ENCODE measurements at regions not wholly inside any gene's neighbourhood (a gene's known extent, or its start where the extent isn't known, plus 50 kb on each side); places are given as distances from the start of the nearest gene placed in this dataset.

DNA sequence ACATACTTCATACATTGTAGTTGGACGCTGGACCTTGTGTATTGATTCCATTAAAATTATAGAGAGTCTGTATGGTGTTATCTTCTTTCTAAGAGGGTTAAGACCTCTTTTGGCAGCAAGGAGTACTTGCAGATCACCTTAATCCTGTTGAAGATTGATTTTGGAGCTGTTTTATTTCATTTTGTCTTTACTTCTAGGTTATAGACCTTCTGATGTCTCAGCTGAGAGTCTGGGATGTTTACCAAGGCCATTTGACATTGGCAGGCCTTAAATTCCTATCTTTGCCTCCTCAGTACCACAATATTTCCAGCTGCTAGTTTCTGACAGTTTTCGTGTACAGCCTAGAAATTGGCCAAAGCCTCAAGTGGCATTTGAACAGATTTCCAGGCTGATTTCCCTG, 338.0 kb downstream of the LMO4 start:
- no peak for TF ChIP-seq FOXA2 (IDR thresholded peaks at IDR 0.05)
- no peak for TF ChIP-seq REST (IDR thresholded peaks at IDR 0.05)
- no peak for TF ChIP-seq YY1 (IDR thresholded peaks at IDR 0.05)
- no peak for TF ChIP-seq RXRA (IDR thresholded peaks at IDR 0.05)
- no peaks in the 10 kb centered on the region for H3K27me3 ChIP-seq (ENCODE audit: control insufficient read depth in 4 of 4, insufficient read depth in 4 of 4, low read length in 3 of 4)
- H3K4me3 ChIP-seq (ENCODE audit: low read depth in 1 of 3, low read length in 3 of 3): no peak overlapping the region
- DNase-seq (ENCODE audit: low spot score): no peak
- no peaks in the 10 kb centered on the region for H3K4me1 ChIP-seq (ENCODE audit: control insufficient read depth in 4 of 4, insufficient read depth in 4 of 4, low read length in 3 of 4)
- no peak overlapping the region for H3K9ac ChIP-seq (ENCODE audit: low read depth in 1 of 2, low read length in 2 of 2)
- H3K27ac ChIP-seq (ENCODE audit: low read depth in 1 of 2, low read length in 2 of 2): no peak overlapping the region
- no peaks in the 10 kb centered on the region for H3K36me3 ChIP-seq (ENCODE audit: control insufficient read depth in 4 of 4, insufficient read depth in 3 of 4, low read depth in 1 of 4, low read length in 3 of 4)
- H3K9me3 ChIP-seq (ENCODE audit: control insufficient read depth in 4 of 4, low read length in 3 of 4): no peaks in the 10 kb centered on the region
- 84% methylated on average over 2 of the region's 2 CpGs for WGBS

DNA sequence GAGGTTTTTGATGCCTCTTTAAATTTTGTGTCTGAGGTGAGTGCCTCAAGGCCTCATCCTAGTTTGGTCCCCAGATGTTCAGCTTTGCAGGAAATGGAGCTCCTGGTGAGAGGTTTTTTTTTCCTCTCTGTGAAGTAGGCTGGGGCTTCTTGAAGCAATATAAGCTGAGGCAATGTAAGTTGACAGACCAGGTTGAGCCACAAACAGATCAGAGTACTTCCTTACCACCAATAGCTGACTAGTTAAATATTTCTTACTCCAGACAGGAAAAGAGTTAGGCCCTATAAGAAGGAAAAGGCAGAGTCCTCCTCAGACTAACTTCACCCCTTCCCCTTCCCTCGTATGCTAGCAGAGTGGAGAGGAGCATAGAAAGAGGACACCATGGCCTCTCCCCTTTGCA, 341.0 kb downstream of the LMO4 start:
- Histone ChIP-seq H3K9me3 (ENCODE audit: control insufficient read depth in 4 of 4, low read length in 3 of 4) (no peaks in the 10 kb centered on the region), H3K4me1 (ENCODE audit: control insufficient read depth in 4 of 4, insufficient read depth in 4 of 4, low read length in 3 of 4) (no peaks in the 10 kb centered on the region), H3K9ac (ENCODE audit: low read depth in 1 of 2, low read length in 2 of 2) (no peak overlapping the region), H3K27me3 (ENCODE audit: control insufficient read depth in 4 of 4, insufficient read depth in 4 of 4, low read length in 3 of 4) (no peaks in the 10 kb centered on the region), H3K27ac (ENCODE audit: low read depth in 1 of 2, low read length in 2 of 2) (no peak overlapping the region), H3K36me3 (ENCODE audit: control insufficient read depth in 4 of 4, insufficient read depth in 3 of 4, low read depth in 1 of 4, low read length in 3 of 4) (no peaks in the 10 kb centered on the region), H3K4me3 (ENCODE audit: low read depth in 1 of 3, low read length in 3 of 3) (no peak overlapping the region)
- WGBS: 69% methylated on average over 1 of the region's 1 CpG
- no peak for TF ChIP-seq CTCF (IDR thresholded peaks at IDR 0.05; ENCODE audit: low read depth, low read length, missing input control)
- no peak for TF ChIP-seq RAD21 (IDR thresholded peaks at IDR 0.05)
- no peak for TF ChIP-seq JUND (IDR thresholded peaks at IDR 0.05)
- no peak for TF ChIP-seq RXRA (IDR thresholded peaks at IDR 0.05)
- no peak for TF ChIP-seq ATF3 (IDR thresholded peaks at IDR 0.05)
- no peak for TF ChIP-seq FOXA1 (IDR thresholded peaks at IDR 0.05)
- no peak for TF ChIP-seq GABPA (IDR thresholded peaks at IDR 0.05 in 1 of 2, conservative IDR thresholded peaks at IDR 0.05 in 1 of 2)
- TF ChIP-seq EGR1 (IDR thresholded peaks at IDR 0.05; ENCODE audit: low read depth in 2 of 2): no peak
- TF ChIP-seq TAF1 (conservative IDR thresholded peaks at IDR 0.05): no peak
- no peak for TF ChIP-seq YY1 (IDR thresholded peaks at IDR 0.05)
- no peak for TF ChIP-seq SP1 (IDR thresholded peaks at IDR 0.05)
- TF ChIP-seq REST (IDR thresholded peaks at IDR 0.05): no peak
- DNase-seq (ENCODE audit: low spot score): no peak
